ENCODE measurements at regions not wholly inside any gene's neighbourhood (a gene's known extent, or its start where the extent isn't known, plus 50 kb on each side); places are given as distances from the start of the nearest gene placed in this dataset.

- no peak for DNase-seq (ENCODE audit: low read depth)
- TF ChIP-seq CTCF (IDR thresholded peaks at IDR 0.05; ENCODE audit: control insufficient read depth, insufficient read depth, low read depth, low read length, missing control alignments) = no peak
These were observed 143.5 kb upstream of the MAMLD1 start for GRCh38 chrX:150219374-150220185.

GRCh38 chrX:150223176-150224015 lies 139.7 kb upstream of the MAMLD1 start:
- no peak for DNase-seq (ENCODE audit: low read depth)
- TF ChIP-seq CTCF (IDR thresholded peaks at IDR 0.05; ENCODE audit: control insufficient read depth, insufficient read depth, low read depth, low read length, missing control alignments) = no peak

More at GRCh38 chrX:150219374-150220185, 143.5 kb upstream of the MAMLD1 start:
- no peak overlapping the region for H3K4me3 ChIP-seq (ENCODE audit: control insufficient read depth, low read depth, low read length)

GRCh38 chrX:150224676-150225075 lies 138.4 kb upstream of the MAMLD1 start:
- DNase-seq (ENCODE audit: low read depth) = no peak
- no peak overlapping the region for H3K4me3 ChIP-seq (ENCODE audit: control insufficient read depth, low read depth, low read length)
- TF ChIP-seq CTCF (IDR thresholded peaks at IDR 0.05; ENCODE audit: control insufficient read depth, insufficient read depth, low read depth, low read length, missing control alignments) = no peak

More at GRCh38 chrX:150223176-150224015, 139.7 kb upstream of the MAMLD1 start:
- H3K4me3 ChIP-seq (ENCODE audit: control insufficient read depth, low read depth, low read length) = no peak overlapping the region

DNA sequence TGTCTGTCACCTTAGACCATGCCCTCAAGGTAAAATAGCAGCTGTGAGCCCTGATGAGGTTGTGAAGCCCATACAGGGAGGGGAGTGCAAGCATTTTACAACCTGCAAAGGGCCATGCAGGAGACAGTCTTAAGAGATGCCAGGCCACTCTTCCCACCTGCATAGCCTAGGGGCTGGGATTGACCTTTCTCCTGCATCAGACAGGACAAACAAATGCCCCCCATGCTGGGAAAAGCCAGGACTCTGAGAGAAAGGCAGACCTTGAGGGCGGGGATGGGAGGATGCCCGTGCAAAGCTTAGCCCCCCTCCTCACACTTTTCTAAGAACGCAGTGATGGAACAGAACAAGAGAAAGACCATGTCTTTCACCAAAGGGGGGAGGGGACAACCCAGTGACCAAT lies 137.9 kb upstream of the MAMLD1 start:
- DNase-seq (ENCODE audit: low read depth) = no peak
- TF ChIP-seq CTCF (IDR thresholded peaks at IDR 0.05; ENCODE audit: control insufficient read depth, insufficient read depth, low read depth, low read length, missing control alignments) = no peak
- no peak overlapping the region for H3K4me3 ChIP-seq (ENCODE audit: control insufficient read depth, low read depth, low read length)

DNA sequence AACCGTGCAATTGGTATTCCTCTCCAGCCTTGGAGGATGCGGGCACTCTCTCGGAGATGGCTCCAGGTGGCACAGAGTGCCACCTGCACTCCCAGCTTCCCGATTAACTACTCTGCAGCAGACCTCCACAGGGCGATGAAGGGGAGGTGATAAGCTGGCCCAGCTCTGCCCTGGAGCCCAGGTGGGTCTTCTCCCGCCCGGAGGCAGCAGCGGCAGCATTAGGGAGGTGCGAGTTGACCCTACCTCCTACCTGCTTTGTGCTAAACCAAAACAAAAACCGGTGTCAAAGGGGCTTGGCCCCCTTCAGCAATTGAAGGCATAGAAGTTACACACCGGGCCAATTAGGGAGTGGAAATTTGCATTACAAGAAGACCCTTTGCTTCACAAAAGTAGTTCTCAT lies 137.4 kb upstream of the MAMLD1 start:
- DNase-seq (ENCODE audit: low read depth) = no peak
- no peak for TF ChIP-seq CTCF (IDR thresholded peaks at IDR 0.05; ENCODE audit: control insufficient read depth, insufficient read depth, low read depth, low read length, missing control alignments)
- H3K4me3 ChIP-seq (ENCODE audit: control insufficient read depth, low read depth, low read length) = no peak overlapping the region

DNA sequence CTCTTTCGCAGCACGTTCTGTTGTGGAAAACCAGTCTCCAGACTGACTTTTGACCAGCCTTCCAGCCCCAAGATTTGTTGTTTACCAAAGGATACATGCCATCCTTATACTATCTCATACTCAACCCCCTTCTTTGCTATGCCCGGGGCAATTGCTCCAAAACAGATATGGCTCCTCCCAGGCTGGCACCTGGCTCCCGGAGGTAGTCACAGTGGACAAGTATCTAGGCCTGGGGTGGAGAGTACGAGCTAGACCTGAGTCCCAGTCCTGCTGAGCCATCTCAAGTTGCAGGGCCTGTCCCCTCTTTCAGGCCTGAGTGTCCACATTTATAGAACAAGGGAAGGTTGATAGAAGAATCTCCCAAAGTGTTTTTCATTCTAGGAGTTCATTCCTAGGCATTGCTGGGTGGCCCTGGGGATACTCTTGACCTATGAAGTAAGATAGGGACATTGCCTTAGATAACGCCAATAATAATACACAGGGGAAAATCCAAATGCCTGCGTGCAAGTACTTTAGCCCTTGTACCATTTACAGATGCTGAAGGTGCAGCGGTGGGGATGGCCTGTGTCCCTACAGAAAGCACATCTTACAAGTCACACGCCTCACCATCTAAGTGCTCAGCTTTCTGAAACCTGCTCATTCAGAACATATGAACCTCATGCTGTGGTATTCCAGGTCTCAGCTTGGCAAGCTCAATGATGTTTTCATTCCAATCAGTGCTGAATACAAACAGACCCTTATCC lies 136.7 kb upstream of the MAMLD1 start:
- DNase-seq (ENCODE audit: low read depth) = no peak
- no peak overlapping the region for H3K4me3 ChIP-seq (ENCODE audit: control insufficient read depth, low read depth, low read length)
- TF ChIP-seq CTCF (IDR thresholded peaks at IDR 0.05; ENCODE audit: control insufficient read depth, insufficient read depth, low read depth, low read length, missing control alignments) = no peak

All from AG09309 (cell line).